Kidney tubule cell (primary cell): ENCODE measurements at regions not wholly inside any gene's neighbourhood (a gene's known extent, or its start where the extent isn't known, plus 50 kb on each side); places are given as distances from the start of the nearest gene placed in this dataset.
A peak's percentile ranks its signal among the peaks of the same experiment; 100 is the strongest.
"Not testable (repeated sequence)": the region's sequence is repeated elsewhere in the genome, so short reads cannot be mapped to it uniquely, and the experiment has no call there.

Source experiments
- DNase-seq: peaks from one replicate; pipeline ENCODE4 v3.0.0-alpha.2; 2018; ENCODE audit warnings: low spot score

DNA sequence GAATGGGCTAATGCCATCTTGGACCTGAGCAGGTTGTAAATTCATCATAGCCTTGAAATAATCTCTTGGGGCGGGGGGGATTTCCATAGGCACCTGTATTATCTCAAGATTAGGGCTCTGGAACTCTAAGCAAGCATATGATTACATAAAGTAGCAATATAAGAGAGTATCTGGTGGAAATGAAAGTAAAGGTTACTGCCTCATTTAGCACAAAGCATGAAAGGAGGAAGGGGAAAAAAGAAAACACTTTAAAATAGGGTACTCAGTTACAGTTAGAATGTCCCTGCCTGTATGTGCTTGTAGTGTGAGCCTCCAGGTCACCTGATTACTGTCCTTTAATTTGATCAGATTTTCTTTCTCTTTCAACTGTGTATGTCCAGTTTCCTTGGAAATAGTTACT, 1079.7 kb upstream of the CDH18 start:
- no peak for DNase-seq

DNA sequence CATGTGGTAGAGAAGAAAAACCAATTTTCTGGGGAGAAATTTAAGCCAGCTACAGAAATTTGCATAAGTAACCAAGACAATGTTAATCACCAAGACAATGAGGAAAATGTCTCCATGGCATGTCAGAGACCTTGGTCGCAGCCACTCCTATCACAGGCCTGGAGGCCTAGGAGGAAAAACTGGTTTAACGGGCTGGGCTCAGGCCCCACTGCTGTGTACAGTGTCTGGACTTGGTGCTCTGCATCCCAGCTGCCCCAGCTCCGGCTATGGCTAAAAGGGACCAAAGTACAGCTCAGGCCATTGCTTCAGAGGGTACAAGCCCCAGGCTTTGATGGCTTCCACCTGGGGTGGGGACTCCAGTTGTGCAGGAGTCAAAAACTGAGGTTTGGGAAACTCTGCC, 1075.1 kb upstream of the CDH18 start:
- no peak for DNase-seq

DNA sequence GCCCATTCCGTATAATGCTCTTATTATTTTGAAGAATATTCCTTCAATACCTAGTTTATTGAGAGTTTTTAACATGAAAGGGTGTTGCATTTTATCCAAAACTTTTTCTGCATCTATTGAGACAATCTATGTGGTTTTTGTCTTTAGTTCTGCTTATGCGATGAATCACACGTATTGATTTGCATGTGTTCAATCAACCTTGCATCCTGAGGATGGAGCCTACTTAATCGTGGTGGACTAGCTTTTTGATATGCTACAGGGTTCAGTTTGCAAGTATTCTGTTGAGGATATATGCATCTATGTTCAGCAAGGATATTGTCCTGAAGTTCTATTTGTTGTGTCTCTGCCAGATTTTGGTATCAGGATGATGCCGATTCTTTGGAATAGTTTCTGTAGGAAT, 1070.3 kb upstream of the CDH18 start:
- no peak for DNase-seq

DNA sequence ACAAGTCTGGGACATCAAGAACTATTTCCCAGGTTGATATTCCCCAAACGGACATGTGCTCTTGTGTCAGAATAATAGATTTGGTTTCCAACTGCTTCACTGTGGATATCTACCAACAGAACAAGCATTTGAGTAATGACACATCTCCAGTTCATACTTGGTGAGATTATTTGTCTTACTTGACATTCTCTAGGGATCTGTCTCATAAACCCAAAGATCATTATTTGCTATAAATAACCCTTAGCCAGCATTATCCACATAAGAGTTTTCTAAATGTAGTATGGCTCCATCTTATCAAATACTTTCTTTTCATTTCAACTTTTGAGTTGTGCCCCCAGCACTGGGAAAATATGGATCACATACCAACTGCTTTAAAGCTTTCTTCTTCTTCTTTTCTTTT, 1063.9 kb upstream of the CDH18 start:
- DNase-seq, result no peak

DNA sequence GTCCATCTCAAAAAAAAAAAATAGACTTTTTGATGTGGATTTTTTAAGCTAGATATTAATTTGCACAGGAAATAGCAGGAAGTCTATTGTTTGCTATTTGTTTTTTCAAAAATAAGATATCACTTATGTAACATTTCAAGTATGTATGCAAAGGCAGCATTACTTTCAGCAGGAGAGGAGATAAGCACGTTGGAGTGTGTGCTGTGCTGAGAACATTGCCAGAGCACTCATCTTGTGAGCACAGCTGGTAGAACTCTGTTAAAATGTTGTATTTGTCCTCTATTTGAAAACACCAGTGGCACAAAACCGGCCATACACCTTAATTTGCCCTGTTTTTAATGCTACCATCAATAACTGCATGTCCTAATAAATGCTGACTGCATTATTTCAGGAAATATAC, 1061.9 kb upstream of the CDH18 start:
- DNase-seq, result no peak

DNA sequence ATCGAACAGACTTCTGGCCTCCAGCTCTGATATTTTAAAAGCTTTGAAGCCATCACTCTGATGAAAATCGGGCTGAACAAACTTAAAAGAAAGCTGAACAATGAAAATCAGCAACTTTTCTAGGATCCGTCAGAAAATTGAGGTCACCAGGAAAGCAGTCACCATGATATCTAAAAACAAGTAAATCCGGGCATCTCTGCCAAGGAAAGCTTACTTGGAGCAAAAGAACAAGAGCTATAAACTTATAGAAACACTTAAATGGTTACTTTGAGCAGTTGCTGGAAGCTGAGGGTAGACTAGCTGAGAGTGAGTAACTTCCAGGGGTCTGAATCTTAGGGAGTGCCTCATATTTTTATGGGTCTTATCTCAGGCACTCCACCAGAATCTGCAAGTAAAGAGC, 1043.0 kb upstream of the CDH18 start:
- DNase-seq, result no peak

DNA sequence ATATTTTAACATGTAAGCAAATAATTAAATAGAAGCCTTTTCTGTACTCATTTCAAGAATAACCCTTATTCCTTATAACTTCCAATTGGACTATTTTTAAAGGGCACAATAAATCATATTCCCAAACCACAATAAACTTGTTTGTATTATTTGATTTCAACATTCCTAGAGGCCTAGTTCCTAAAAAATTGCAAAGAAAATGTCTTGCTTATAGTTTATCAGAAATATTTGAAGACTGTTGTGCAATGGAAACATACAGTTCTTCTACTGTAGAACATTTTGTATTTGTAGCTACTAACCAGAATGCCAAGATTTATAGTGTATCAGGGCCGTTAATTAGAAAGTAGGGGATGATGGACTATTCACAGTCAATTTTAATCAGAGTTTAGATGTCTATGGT, 1037.0 kb upstream of the CDH18 start:
- DNase-seq, result no peak

DNA sequence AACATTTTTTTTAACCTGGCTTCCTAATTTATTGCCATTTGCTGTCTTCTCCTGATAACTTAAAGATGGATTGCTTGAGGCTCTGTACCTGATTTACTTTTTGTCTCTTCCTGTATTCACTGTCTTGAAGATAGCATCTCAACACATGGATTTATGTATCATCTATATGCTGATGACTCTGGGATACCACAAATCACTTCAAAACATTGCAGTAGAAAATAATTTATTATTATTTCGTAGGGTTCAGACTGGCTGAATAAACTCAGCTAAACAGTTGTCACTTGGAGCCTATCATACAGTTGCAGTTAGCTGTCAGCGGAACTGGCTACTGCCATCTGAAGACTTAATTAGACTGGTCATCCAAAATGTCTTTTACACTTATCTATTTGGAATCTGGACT, 1025.2 kb upstream of the CDH18 start:
- no peak for DNase-seq

DNA sequence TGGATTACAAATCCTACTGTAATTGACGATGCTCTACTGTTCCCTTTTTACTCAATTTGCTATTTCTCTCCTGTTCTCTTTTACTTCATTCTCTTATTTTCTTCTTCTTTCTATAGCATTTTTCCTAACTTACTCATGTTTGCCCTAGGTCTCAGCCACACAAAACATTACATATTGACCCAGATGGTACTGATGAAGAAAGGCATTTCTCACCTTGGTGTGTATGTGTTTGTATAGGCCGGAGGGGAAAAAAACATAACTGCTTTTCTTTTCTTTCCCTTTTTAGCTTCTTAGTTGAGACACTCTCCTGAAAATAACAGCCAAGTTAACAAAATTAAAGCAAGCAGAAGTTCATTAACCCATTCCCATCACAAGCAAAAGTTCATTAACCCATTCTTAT, 1019.8 kb upstream of the CDH18 start:
- no peak for DNase-seq

DNA sequence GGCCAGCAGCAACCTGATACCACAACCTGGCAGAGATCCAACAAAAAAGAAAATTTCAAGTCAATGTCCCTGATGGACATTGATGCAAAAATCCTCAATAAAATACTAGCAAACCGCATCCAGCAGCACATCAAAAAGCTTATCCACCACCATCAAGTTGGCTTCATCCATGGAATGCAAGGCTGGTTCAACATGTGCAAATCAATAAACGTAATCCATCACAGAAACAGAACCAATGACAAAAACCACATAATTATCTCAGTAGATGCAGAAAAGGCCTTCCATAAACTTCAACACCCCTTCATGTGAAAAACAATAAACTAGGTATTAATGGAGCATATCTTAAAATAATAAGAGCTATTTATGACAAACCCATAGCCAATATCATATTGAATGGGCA, 1000.9 kb upstream of the CDH18 start:
- DNase-seq, result not testable (repeated sequence)

DNA sequence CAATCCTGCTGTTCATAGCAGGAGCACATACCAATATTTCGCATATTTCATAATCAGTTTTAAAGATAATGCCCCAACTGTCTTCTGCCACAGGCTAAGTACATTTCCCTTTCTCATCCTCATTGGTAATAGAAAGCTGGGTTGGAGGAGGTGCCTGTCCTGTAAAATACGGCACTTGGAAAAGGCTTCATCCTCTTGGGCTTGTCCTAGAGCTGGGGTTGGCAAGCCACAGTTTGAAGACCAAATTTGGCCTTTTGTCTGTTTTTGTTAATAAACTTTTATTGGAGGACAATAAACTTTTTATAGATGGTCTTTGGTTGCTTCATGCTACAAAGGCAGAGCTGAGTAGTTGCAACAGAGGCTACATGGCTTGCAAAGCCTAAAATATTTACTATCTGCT, 997.8 kb upstream of the CDH18 start:
- DNase-seq, result no peak

DNA sequence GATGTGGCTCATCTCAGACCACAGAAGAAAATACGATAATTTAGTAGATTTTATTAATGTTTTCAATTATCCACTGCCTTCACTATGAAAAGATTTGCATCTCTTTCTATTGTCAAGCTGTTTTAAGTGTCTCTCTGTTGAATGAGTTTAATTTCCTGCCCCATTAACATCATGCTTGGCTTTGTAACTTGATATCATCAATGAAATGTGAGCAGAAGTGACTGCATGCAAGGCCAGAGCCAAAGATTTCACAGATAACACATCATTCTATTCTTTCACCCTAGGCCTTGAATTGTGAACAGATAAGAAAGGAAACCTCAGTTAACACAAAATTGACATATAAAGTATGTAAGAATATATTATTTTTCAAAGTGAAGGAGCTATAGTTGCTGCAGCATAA, 986.4 kb upstream of the CDH18 start:
- DNase-seq, result no peak

DNA sequence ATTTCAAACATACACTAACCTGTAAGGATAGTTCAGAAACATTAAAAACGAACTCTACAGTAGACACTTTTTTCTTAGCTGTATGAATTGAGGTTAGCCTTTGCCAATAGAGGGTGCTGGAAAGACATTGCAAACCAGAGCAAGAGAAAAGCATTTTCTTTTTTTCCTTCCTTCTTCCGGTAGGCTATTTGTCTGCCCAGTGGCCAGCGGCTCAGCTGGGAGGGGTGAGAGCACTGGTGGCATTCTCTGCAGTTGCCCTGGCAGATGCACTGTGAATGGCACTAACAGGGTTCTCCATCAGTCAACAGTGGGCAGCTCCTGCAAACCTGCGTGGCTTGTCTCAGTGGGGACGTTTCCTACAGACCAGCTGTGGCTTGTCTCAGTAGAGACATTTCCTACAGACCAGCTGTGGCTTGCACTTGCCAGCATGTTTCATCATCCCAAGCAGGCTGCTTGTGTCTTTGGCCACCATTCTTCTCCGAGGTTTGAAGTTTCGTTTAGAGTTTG, 984.5 kb upstream of the CDH18 start:
- peak; percentile 47 for DNase-seq

DNA sequence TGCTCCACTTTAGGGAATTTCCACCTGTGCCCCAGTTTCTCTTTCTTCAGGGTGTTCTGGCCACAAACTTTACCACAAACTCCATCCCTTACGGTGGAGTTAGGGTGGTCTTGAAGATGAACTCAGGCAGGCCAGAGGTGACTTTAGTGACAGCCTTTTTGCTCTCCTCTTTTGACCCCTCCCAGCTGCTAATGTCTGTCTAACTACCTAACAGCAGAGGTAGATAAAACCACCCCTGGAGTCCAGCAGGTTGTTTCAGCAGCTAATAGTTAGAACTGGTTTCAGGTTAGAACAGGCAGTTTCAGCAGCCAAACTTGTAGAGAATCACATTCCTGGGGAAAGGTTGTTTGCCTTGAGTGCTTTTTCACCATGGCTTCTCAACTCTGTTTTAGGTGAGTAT, 971.3 kb upstream of the CDH18 start:
- no peak for DNase-seq

DNA sequence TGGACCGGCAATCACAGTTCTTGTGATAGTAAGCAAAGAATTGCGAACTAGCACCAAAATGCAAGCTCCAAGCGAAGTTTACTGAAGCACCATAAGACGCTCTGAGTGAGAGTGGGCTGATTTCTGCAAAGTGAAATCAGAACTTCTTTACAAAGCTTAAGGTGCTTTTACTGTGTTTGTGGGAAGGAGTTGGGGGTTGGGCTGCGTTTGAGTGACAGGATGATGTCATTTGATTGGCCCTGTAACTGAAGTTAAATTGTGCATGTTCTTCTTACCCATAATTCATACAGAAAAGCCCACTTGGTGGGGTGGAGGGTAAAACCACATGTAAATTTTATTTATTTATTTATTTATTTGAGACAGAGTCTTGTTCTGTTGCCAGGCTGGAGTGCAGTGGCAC, 970.6 kb upstream of the CDH18 start:
- no peak for DNase-seq

DNA sequence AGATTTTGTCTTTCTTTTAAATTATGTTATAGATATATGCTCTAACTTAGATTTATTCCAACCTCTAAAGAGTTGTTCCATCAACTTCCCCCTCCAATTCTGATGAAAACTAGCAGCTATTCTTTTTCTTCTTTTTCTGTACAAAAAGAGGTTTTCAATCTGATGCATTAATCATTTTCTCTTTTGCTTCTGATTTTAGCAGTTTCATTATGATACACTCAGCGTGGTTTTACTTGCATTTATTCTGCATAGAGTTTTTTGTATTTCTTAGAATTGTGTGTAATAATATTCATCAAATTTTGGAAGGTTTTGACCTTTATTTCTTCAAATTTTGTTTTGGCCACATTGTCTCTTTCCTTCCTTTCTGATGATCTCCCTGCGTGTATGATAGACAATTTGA, 968.1 kb upstream of the CDH18 start:
- no peak for DNase-seq

DNA sequence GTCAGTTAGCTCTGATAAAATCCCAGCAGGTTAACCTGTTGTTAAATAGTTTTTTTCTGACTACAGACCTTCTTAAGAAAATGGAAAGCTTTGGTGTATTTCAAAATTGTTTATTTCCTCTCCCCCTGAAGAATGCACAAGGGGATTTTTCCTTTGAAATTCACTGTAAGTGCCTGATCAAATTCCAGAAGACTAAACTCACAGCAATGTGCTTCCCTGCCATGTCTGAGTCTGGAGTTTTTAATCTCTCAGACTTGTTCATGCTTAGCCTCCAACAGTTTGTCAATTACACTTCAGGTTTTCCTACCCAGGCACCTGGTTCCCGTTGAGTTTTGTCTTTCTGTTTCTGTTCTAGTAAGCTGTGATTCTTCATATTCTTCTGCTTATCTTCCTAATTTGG, 961.6 kb upstream of the CDH18 start:
- no peak for DNase-seq

DNA sequence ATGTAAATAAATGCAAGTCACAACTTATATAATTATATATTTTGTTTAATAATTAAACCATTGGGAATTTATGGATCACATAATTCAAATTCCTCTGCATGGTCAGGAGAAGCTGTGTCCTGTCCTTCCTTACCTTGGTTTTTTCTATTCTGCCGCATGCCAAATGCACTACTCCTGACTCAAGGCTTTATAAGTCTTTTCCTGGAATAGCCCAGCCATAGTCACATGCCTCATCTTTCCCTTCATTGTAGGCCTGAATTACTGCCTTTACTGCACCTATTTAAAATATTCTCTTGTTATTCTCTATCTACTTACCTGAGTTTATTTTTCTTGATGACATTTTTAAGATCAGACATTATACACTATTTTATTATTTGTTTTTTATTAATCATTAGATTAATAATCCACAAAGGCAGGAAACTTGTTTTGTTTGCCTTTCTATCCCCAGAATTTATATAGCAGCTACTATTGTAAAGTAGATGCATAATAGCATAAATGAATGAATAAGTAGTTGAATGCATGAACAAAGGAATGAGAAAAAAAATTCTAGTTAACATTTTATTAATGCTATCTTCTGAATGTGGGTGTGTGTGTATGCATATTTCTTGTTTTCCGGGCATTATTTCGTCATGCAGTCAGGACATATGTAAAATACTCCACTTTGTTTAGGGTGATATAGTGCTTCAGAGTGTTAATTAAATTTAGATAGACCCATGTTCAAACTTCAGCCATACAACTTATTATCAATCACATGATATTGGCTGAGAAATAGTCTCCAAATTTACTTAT, 955.4 kb upstream of the CDH18 start:
- DNase-seq, result not testable (repeated sequence)

DNA sequence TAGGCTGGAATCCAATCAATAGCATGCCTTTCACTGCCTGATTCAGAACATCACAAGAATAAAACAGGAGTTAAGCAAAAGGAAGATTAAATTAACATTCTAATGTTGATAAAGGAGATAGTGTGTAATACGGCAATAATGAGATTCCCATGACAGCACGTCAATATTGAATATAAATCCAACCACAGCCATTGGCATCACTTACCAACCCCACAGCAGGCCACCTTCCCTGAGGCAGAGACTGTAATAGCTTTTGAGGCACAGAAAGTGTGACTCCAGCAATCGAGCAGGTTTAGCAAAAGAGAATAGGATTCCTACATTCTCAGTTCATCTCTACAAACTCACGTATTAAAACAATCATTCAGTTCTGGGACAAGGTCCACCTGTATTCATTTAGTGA, 954.6 kb upstream of the CDH18 start:
- DNase-seq, result not testable (repeated sequence)

DNA sequence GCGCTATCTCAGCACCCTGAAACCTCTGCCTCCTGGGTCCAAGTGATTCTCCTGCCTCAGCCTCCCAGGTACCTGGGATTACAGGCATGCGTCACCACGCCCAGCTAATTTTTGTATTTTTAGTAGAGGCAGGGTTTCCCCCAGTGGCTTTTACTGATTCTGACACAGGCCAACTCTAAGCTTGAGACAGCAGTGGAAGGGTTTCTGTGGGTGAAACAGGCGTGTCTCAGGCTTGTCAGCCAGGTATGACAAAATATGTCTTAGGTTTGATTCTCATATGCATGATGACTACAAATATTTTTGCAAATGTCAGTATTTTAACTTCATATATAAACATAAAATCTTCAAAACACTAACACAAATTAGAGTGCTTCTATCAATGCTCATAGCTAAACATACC, 952.8 kb upstream of the CDH18 start:
- DNase-seq, result not testable (repeated sequence)

DNA sequence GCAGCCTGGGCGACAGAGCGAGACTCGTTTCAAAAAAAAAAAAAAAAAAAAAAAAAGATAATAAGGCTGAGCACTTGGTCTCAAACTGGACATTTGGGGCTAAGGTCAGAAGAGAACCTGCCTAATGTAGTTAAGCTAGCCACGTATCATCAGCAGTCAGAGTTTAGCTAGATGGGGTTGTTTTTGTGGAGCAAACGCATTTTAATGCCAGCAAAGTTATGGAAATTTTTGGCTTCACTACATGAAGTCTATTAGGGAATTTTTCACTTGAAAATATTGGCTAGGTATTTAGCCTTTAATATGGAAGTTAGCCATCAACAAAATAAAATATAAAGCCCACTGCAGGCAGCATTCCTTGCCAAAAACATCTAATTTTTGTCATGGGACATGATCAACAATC, 902.9 kb upstream of the CDH18 start:
- DNase-seq, result not testable (repeated sequence)

DNA sequence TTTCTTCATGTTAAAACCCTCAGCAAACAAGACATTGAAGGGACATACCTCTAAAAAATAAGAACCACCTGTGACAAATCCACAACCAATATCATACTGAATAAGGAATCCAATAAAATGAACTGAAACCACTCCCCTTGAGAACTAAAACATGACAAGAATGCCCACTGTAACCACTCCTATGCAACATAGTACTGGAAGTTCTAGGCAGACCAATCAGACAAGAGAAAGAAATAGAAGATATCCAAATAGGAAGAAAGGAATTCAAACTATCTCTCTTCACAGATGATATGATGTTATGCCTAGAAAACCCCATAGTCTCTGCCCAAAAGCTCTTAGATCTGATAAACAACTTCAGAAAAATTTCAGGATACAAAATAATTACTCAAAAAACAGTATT, 887.7 kb upstream of the CDH18 start:
- not testable (repeated sequence) for DNase-seq

DNA sequence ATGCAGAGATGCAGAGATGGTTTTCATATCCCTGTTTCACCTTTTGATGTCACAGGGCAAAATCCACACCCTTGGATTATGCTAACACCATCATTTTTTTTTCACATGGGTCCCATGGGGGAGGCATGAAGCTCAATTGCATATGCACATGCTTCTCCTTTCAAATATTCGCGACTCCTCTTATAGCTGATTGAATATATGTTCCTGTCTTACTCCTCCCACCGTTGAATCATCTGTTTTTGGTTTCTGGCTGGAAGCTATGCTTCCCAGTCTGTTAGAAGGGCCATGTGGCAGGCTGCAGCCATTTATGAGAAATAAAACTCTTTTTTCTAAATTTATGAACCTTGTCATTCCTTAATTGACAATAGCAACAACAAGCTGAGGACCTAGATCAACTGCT, 877.9 kb upstream of the CDH18 start:
- DNase-seq, result not testable (repeated sequence)

DNA sequence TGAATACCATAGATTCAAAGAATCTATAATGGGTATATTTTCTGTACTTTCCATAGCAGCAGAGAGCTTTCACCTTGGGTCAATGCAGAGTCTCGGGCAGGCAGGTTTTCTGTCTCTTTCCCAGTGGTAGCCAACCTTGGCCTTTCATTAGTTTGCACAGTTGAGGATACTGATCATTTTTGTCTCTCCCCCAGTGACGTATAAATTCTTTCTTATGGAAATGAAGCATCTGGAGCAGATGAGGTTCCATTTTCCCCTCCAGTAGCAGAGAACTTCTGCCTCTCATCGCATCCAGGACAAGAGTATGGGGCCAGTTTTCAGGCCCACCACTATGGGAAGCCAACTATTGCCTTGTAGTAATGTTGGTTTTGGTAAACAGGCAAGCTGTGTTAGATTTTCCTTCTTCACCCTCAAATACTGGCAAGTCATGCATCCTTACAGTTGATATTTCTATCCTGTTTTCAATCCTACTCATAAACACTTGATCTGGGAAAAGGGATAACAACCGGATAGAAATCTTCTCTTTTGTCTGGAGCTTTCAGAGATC, 845.2 kb upstream of the CDH18 start:
- no peak for DNase-seq
